Neural progenitor cell (in vitro differentiated cells): ENCODE measurements at regions not wholly inside any gene's neighbourhood (a gene's known extent, or its start where the extent isn't known, plus 50 kb on each side); places are given as distances from the start of the nearest gene placed in this dataset.

Experiments
- DNase-seq: peaks from one replicate; pipeline ENCODE4 v3.0.0-alpha.2; 2016; ENCODE audit warnings: low spot score
- H2AFZ ChIP-seq: fragments of 200-600 bp; sonication (generic); replicated peaks from 2 replicates; pipeline ENCODE4 v1.6.1; 2016; ENCODE audit warnings: antibody characterized with exemption
- H3F3A ChIP-seq: fragments of 200-600 bp; sonication (generic); 2 replicates; pipeline ENCODE4 v1.6.1; 2016; ENCODE audit warnings: antibody characterized with exemption, low read depth
- H3K27ac ChIP-seq: fragments of 200-600 bp; sonication (generic); 2 replicates; pipeline ENCODE4 v1.5.1; 2016; ENCODE audit warnings: mild to moderate bottlenecking
- H3K27me3 ChIP-seq: fragments of 200-600 bp; sonication (generic); 2 replicates; pipeline ENCODE4 v1.6.1; 2016; ENCODE audit warnings: mild to moderate bottlenecking, moderate library complexity
- H3K36me3 ChIP-seq: fragments of 200-600 bp; sonication (generic); 2 replicates; pipeline ENCODE4 v1.5.1; 2016
- H3K4me1 ChIP-seq: fragments of 200-600 bp; sonication (generic); 2 replicates; pipeline ENCODE4 v1.6.1; 2016; ENCODE audit warnings: mixed run types
- H3K4me2 ChIP-seq: fragments of 200-600 bp; sonication (generic); 2 replicates; pipeline ENCODE4 v1.6.1; 2016
- H3K4me3 ChIP-seq: fragments of 200-600 bp; sonication (generic); 2 replicates; pipeline ENCODE4 v1.5.1; 2016
- H3K79me2 ChIP-seq: fragments of 200-600 bp; sonication (generic); 2 replicates; pipeline ENCODE4 v1.6.1; 2016; ENCODE audit warnings: low read depth
- H3K9ac ChIP-seq: fragments of 200-600 bp; sonication (generic); 2 replicates; pipeline ENCODE4 v1.6.1; 2016
- H3K9me3 ChIP-seq: fragments of 200-600 bp; sonication (generic); 2 replicates; pipeline ENCODE4 v1.5.1; 2016; ENCODE audit warnings: low read depth
- H4K20me1 ChIP-seq: fragments of 200-600 bp; sonication (generic); 2 replicates; pipeline ENCODE4 v1.6.1; 2016; ENCODE audit warnings: low read depth
- H3K27ac Mint-ChIP-seq: 3 replicates; pipeline ENCODE4 v1.8.0; 2021; ENCODE audit warnings: mixed read lengths
- H3K27me3 Mint-ChIP-seq: 2 replicates; pipeline ENCODE4 v1.8.0; 2022; ENCODE audit warnings: low read depth, mild to moderate bottlenecking, inconsistent platforms, moderate library complexity, mixed read lengths; ENCODE audit not compliant: insufficient read depth
- H3K36me3 Mint-ChIP-seq: 3 replicates; pipeline ENCODE4 v1.8.0; 2021; ENCODE audit warnings: mixed read lengths
- H3K4me1 Mint-ChIP-seq: 3 replicates; pipeline ENCODE4 v1.8.0; 2021; ENCODE audit warnings: mixed read lengths
- H3K4me3 Mint-ChIP-seq: 3 replicates; pipeline ENCODE4 v1.8.0; 2021; ENCODE audit warnings: mild to moderate bottlenecking, moderate library complexity, mixed read lengths
- H3K9me3 Mint-ChIP-seq: 3 replicates; pipeline ENCODE4 v1.8.0; 2020; ENCODE audit warnings: mixed read lengths
- EZH2 ChIP-seq: fragments of 200-600 bp; sonication (generic); IDR thresholded peaks from 2 replicates; pipeline ENCODE4 v1.6.1; 2017; ENCODE audit warnings: antibody characterized with exemption, mild to moderate bottlenecking, moderate library complexity
- EZH2phosphoT487 ChIP-seq: fragments of 200-600 bp; sonication (generic); IDR thresholded peaks from 2 replicates; pipeline ENCODE4 v1.6.1; 2017; ENCODE audit warnings: antibody characterized with exemption
- TF ChIP-seq, protein P1 (sequence below): fragments of 200-600 bp; sonication (generic); IDR thresholded peaks from 2 replicates; pipeline ENCODE4 v1.5.1; 2017; ENCODE audit warnings: antibody characterized with exemption, mild to moderate bottlenecking

DNA sequence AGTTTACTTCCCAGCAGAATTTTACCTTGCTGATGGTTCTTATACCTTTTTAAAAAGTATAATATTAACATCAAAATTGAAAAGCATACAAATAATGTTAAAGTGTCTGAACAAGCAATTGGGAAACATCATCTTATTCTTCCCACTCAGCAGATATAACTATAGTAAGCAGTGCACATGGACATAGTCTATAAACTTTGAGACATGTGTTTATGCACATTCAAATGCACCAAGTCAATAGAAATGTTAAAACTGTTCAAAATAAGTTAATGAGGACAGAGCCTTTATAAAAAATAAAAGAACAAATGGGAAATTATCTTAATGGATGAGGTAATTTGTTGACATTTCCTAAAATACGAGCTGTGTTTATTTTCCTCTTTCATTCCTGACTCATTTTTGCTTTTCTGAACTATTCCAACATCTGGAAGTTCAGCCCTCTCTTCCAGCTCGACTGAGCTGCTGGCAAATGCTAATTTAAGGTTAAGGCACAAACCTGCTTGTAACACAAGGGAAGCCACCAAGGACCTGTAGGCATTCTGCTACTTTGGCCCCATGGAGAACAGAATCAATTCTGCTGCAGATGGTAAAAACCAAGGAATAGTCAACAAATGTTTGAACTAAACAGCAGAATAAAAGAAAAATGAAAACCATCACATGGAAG lies 110.3 kb upstream of the MAP3K4 start:
- no peak overlapping the region for H3K9ac ChIP-seq
- no peak overlapping the region for H3K27ac ChIP-seq
- peaks cover 13% of the 10 kb centered on the region for H3K4me1 Mint-ChIP-seq
- TF ChIP-seq EZH2phosphoT487 (no peak), EZH2 (no peak)
- TF ChIP-seq, protein P1, sequence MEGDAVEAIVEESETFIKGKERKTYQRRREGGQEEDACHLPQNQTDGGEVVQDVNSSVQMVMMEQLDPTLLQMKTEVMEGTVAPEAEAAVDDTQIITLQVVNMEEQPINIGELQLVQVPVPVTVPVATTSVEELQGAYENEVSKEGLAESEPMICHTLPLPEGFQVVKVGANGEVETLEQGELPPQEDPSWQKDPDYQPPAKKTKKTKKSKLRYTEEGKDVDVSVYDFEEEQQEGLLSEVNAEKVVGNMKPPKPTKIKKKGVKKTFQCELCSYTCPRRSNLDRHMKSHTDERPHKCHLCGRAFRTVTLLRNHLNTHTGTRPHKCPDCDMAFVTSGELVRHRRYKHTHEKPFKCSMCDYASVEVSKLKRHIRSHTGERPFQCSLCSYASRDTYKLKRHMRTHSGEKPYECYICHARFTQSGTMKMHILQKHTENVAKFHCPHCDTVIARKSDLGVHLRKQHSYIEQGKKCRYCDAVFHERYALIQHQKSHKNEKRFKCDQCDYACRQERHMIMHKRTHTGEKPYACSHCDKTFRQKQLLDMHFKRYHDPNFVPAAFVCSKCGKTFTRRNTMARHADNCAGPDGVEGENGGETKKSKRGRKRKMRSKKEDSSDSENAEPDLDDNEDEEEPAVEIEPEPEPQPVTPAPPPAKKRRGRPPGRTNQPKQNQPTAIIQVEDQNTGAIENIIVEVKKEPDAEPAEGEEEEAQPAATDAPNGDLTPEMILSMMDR: no peak
- peaks cover 5% of the 10 kb centered on the region for H3F3A ChIP-seq
- H3K4me3 ChIP-seq: no peak overlapping the region
- H3K79me2 ChIP-seq: no peaks in the 10 kb centered on the region
- no peak overlapping the region for H3K4me2 ChIP-seq
- no peaks in the 10 kb centered on the region for H3K27me3 ChIP-seq
- H3K27ac Mint-ChIP-seq: no peak overlapping the region
- DNase-seq: no peak
- H3K36me3 ChIP-seq: no peaks in the 10 kb centered on the region
- H3K9me3 Mint-ChIP-seq: no peaks in the 10 kb centered on the region
- H3K4me1 ChIP-seq: peaks cover 24% of the 10 kb centered on the region
- no peaks in the 10 kb centered on the region for H3K9me3 ChIP-seq
- H3K27me3 Mint-ChIP-seq: no peaks in the 10 kb centered on the region
- no peak overlapping the region for H2AFZ ChIP-seq
- H3K36me3 Mint-ChIP-seq: no peaks in the 10 kb centered on the region
- H4K20me1 ChIP-seq: no peaks in the 10 kb centered on the region
- no peak overlapping the region for H3K4me3 Mint-ChIP-seq

DNA sequence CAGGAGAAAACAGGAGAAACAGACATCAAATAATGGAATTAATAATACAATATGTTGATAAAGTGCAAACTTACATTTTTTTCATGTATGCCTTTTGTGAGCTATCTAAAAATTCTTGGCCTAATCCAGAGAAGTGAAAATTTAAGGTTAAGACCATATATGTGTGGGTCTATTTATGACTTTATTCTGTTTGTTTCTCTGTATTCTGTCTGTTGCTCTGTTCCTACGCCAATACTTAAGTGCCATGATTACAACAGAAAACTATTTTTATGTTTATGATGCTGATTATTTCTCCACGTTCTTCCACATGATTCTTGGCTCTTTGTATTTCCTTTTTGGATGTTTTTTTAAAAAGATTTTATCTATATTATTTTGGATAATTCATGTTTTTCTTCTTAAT lies 109.6 kb upstream of the MAP3K4 start:
- H3K4me1 Mint-ChIP-seq: peaks cover 13% of the 10 kb centered on the region

DNA sequence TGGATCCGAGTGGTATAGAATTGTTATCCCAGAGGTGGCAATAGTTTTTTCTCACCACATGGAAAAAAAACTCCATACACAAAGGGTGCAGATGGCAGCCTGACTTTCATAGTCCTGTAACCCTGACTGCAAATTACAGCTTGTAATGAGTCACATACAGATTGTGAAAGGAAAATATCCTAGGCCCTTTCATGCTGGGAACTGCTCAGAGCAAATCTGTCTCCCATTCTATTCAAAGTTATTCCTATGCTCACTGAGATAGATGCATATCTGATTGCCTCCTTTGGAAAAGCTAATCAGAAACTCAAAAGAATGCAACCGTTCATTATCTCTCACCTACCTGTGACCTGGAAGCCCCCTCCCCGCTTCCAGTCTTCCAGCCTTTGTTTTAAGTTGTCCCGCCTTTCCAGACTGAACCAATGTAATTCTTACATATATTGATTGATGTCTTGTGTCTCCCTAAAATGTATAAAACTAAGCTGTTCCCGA lies 108.7 kb upstream of the MAP3K4 start:
- Histone ChIP-seq H3K27ac (no peak overlapping the region), H3K4me3 (no peak overlapping the region), H3K4me2 (no peak overlapping the region), H4K20me1 (no peaks in the 10 kb centered on the region), H3K27me3 (no peaks in the 10 kb centered on the region), H3K9me3 (no peaks in the 10 kb centered on the region), H3K9ac (no peak overlapping the region), H3K4me1 (peaks cover 20% of the 10 kb centered on the region), H2AFZ (no peak overlapping the region), H3F3A (peaks cover 5% of the 10 kb centered on the region), H3K36me3 (no peaks in the 10 kb centered on the region), H3K79me2 (no peaks in the 10 kb centered on the region)
- TF ChIP-seq EZH2phosphoT487 (no peak), EZH2 (no peak)
- TF ChIP-seq, protein P1: no peak
- H3K4me1 Mint-ChIP-seq: peaks cover 11% of the 10 kb centered on the region
- H3K4me3 Mint-ChIP-seq: no peak overlapping the region
- no peak for DNase-seq
- H3K36me3 Mint-ChIP-seq: no peaks in the 10 kb centered on the region
- no peaks in the 10 kb centered on the region for H3K27me3 Mint-ChIP-seq
- H3K27ac Mint-ChIP-seq: no peak overlapping the region
- no peaks in the 10 kb centered on the region for H3K9me3 Mint-ChIP-seq

More for the DNA sequence above, 109.6 kb upstream of the MAP3K4 start:
- Histone ChIP-seq H3K9me3 (no peaks in the 10 kb centered on the region), H3K27ac (no peak overlapping the region), H3K4me1 (peaks cover 24% of the 10 kb centered on the region), H4K20me1 (no peaks in the 10 kb centered on the region), H3K79me2 (no peaks in the 10 kb centered on the region), H3K9ac (no peak overlapping the region), H3F3A (peaks cover 5% of the 10 kb centered on the region), H2AFZ (no peak overlapping the region), H3K36me3 (no peaks in the 10 kb centered on the region), H3K4me3 (no peak overlapping the region), H3K27me3 (no peaks in the 10 kb centered on the region), H3K4me2 (no peak overlapping the region)
- TF ChIP-seq EZH2 (no peak), EZH2phosphoT487 (no peak)
- no peaks in the 10 kb centered on the region for H3K9me3 Mint-ChIP-seq
- H3K27ac Mint-ChIP-seq: no peak overlapping the region
- no peaks in the 10 kb centered on the region for H3K36me3 Mint-ChIP-seq
- no peak for DNase-seq
- H3K27me3 Mint-ChIP-seq: no peaks in the 10 kb centered on the region
- no peak overlapping the region for H3K4me3 Mint-ChIP-seq

DNA sequence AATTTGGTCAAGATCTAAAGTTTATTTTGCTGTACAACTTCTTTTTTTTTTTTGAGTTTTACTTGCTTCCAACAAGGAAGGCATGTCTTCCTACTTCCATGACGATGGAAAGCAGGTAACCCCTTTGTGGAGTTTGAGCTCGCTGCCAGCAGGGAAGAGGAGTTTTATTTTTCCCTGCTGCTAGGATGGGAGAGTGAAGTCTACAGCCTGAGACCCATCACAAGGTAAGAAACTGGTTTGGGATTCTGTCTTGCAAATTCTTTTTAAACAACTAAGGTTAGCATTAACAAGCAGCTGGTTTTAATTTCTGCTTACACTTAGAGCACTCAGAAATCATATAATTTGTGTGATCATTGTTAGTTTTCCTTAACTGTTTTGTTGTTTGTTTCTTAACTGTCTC lies 108.0 kb upstream of the MAP3K4 start:
- TF ChIP-seq EZH2phosphoT487: no peak
- TF ChIP-seq, protein P1: no peak
- no peak for TF ChIP-seq EZH2
- Histone ChIP-seq H3K27ac (no peak overlapping the region), H3K36me3 (no peaks in the 10 kb centered on the region), H3K4me2 (no peak overlapping the region), H3K9ac (no peak overlapping the region), H3K9me3 (no peaks in the 10 kb centered on the region), H2AFZ (no peak overlapping the region), H4K20me1 (no peaks in the 10 kb centered on the region), H3K79me2 (no peaks in the 10 kb centered on the region), H3K4me3 (no peak overlapping the region), H3F3A (no peaks in the 10 kb centered on the region), H3K4me1 (peaks cover 14% of the 10 kb centered on the region), H3K27me3 (no peaks in the 10 kb centered on the region)
- no peaks in the 10 kb centered on the region for H3K36me3 Mint-ChIP-seq
- peaks cover 11% of the 10 kb centered on the region for H3K4me1 Mint-ChIP-seq
- no peaks in the 10 kb centered on the region for H3K27me3 Mint-ChIP-seq
- no peaks in the 10 kb centered on the region for H3K9me3 Mint-ChIP-seq
- H3K27ac Mint-ChIP-seq: peak overlapping the region; percentile 3
- H3K4me3 Mint-ChIP-seq: no peak overlapping the region
- DNase-seq: no peak
